HepG2 (cell line): ENCODE measurements at regions not wholly inside any gene's neighbourhood (a gene's known extent, or its start where the extent isn't known, plus 50 kb on each side); places are given as distances from the start of the nearest gene placed in this dataset.

Experiments used
- ATAC-seq: fragments of 200-7000 bp; cut with Tn5 transposase; 3 replicates; pipeline ENCODE4 v1.9.1; 2020; ENCODE audit warnings: mild to moderate bottlenecking, moderate library complexity
- BruUV-seq: library from RNA; stranded (reverse); fragments of 400-500 nt; replicated peaks from 2 replicates; lab custom pipeline; 2021; lab: Mats Ljungman, UMichigan
- CTCF ChIA-PET: fragments of 300-600 bp; formaldehyde crosslinking; extraction: SDS; loops from one replicate; lab custom pipeline; 2021; ENCODE audit warnings: low total read pairs, inconsistent platforms, low intra/inter-chr PET ratio; lab: Yijun Ruan, JAX
- POLR2A ChIA-PET: fragments of 350-600 bp; sonication (Branson Sonifier 250); formaldehyde crosslinking; loops from one replicate; lab custom pipeline; 2020; ENCODE audit warnings: antibody characterized with exemption, inconsistent platforms; lab: Yijun Ruan, JAX
- DNase-seq: peaks from one replicate; pipeline ENCODE4 v3.0.0-alpha.2; 2015; ENCODE audit warnings: low spot score
- FAIRE-seq: peaks from 3 replicates; lab custom pipeline; 2011; peaks lifted over from hg19 to GRCh38; lab: Jason Lieb, UNC
- H2AFZ ChIP-seq: one replicate; pipeline ENCODE4 v1.6.1; 2011; ENCODE audit warnings: low read length, inconsistent platforms
- H3K27ac ChIP-seq: fragments of 300-600 bp; 3 replicates; pipeline ENCODE4 v1.8.0; 2011; ENCODE audit warnings: mixed run types, mild to moderate bottlenecking, mixed read lengths, low read length, inconsistent platforms; ENCODE audit not compliant: insufficient read depth; ENCODE audit errors: extremely low read length
- H3K27me3 ChIP-seq, 2 experiments: fragments of 200-600 bp in 1 of 2; 2 replicates in 1 of 2; 3 replicates in 1 of 2; pipeline versions ENCODE4 v1.6.0 to v1.8.0; 2011; ENCODE audit warnings: low read length in 2 of 2, mild to moderate bottlenecking in 2 of 2, moderate library complexity in 2 of 2, inconsistent platforms in 1 of 2; ENCODE audit not compliant: insufficient read depth in 2 of 2, control insufficient read depth in 1 of 2
- H3K36me3 ChIP-seq, 2 experiments: fragments of 200-600 bp in 1 of 2; replicated peaks in 1 of 2; 2 replicates in 1 of 2; 3 replicates in 1 of 2; pipeline versions ENCODE4 v1.5.1 to v1.8.0; 2011; ENCODE audit warnings: low read length in 2 of 2, inconsistent platforms in 1 of 2; ENCODE audit not compliant: insufficient read depth in 2 of 2, control insufficient read depth in 1 of 2
- H3K4me1 ChIP-seq: 2 replicates; pipeline ENCODE4 v1.5.1; 2012; ENCODE audit warnings: low read length, inconsistent platforms; ENCODE audit not compliant: insufficient read depth
- H3K4me2 ChIP-seq: 2 replicates; pipeline ENCODE4 v1.6.0; 2011; ENCODE audit warnings: low read depth, low read length, inconsistent platforms
- H3K4me3 ChIP-seq, 3 experiments: fragments of 200-600 bp in 1 of 3; sonication (generic), shearing (Covaris generic) in 1 of 3; replicated peaks in 1 of 3; 2 replicates each; pipeline ENCODE4 v1.5.1; 2011 to 2016; ENCODE audit warnings: low read length in 3 of 3, inconsistent platforms in 2 of 3, low read depth in 2 of 3, mild to moderate bottlenecking in 2 of 3, control low read depth in 1 of 3, mixed read lengths in 1 of 3; ENCODE audit not compliant: insufficient read depth in 1 of 3
- H3K79me2 ChIP-seq: one replicate; pipeline ENCODE4 v1.6.1; 2011; ENCODE audit warnings: low read length, inconsistent platforms; ENCODE audit not compliant: insufficient read depth
- H3K9ac ChIP-seq: 2 replicates; pipeline ENCODE4 v1.6.0; 2011; ENCODE audit warnings: mild to moderate bottlenecking, low read depth, low read length, inconsistent platforms; ENCODE audit not compliant: insufficient read depth
- H3K9me3 ChIP-seq: 2 replicates; pipeline ENCODE4 v1.5.1; 2012; ENCODE audit warnings: mild to moderate bottlenecking, low read length
- H4K20me1 ChIP-seq: 2 replicates; pipeline ENCODE4 v1.6.0; 2011; ENCODE audit warnings: inconsistent platforms, mild to moderate bottlenecking, low read length, moderate library complexity; ENCODE audit not compliant: insufficient read depth
- ATF4 ChIP-seq, 2 experiments: fragments of 450-650 bp in 1 of 2; sonication (generic) in 1 of 2; formaldehyde crosslinking; IDR thresholded peaks; 2 replicates each; pipeline versions ENCODE4 v1.5.0 to v1.8.0; 2020 to 2022; ENCODE audit warnings: mild to moderate bottlenecking in 1 of 2, missing genetic modification reagents in 1 of 2
- FLYWCH1 ChIP-seq: sonication (generic); formaldehyde crosslinking; IDR thresholded peaks from 2 replicates; pipeline ENCODE4 v1.8.1; 2023; ENCODE audit warnings: mild to moderate bottlenecking, missing genetic modification reagents
- FOXK2 ChIP-seq: fragments of 450-650 bp; IDR thresholded peaks from 2 replicates; pipeline ENCODE4 v1.6.1; 2016
- PAWR ChIP-seq: sonication (generic); formaldehyde crosslinking; IDR thresholded peaks from 2 replicates; pipeline ENCODE4 v1.4.0; 2020; ENCODE audit warnings: missing genetic modification reagents, mild to moderate bottlenecking, borderline replicate concordance
- SNAPC2 ChIP-seq: sonication (generic); formaldehyde crosslinking; IDR thresholded peaks from 2 replicates; pipeline ENCODE4 v1.8.1; 2022; ENCODE audit warnings: mild to moderate bottlenecking, missing genetic modification reagents
- TBP ChIP-seq: sonication (generic); formaldehyde crosslinking; IDR thresholded peaks from 2 replicates; pipeline ENCODE4 v1.5.0; 2020; ENCODE audit warnings: missing genetic modification reagents
- ZNF891 ChIP-seq: sonication (generic); formaldehyde crosslinking; IDR thresholded peaks from 2 replicates; pipeline ENCODE4 v1.5.0; 2020; ENCODE audit warnings: mild to moderate bottlenecking, missing genetic modification reagents
- ZSCAN9 ChIP-seq: IDR thresholded peaks from 2 replicates; pipeline ENCODE4 v1.6.1; 2016; ENCODE audit warnings: borderline replicate concordance
- WGBS: methylation state at CpG from one replicate; pipeline ENCODE4 v1.1.6; 2017; ENCODE audit warnings: low lambda C conversion rate; 5-methylcytosine and 5-hydroxymethylcytosine counted together
- in situ Hi-C: cut with HindIII; loops from 2 replicates; pipeline ENCODE4 v1.10.0; 2017; ENCODE audit warnings: low pct_unique_long_range_greater_than_20kb; ENCODE audit not compliant: extremely low pct_ligation_motif_present
- intact Hi-C: fragments of 100-400 bp; cut with micrococcal nuclease; formaldehyde crosslinking; loops from one replicate; pipeline ENCODE4 v1.10.0; 2022; ENCODE audit not compliant: unreplicated experiment
- TF ChIP-seq, protein P1 (sequence below): sonication (generic); formaldehyde crosslinking; IDR thresholded peaks from 2 replicates; pipeline ENCODE4 v1.8.1; 2023; ENCODE audit warnings: mild to moderate bottlenecking, missing genetic modification reagents
- TF ChIP-seq, protein P2 (sequence below): sonication (generic); formaldehyde crosslinking; IDR thresholded peaks from 2 replicates; pipeline ENCODE4 v1.4.0; 2020; ENCODE audit warnings: missing genetic modification reagents, borderline replicate concordance
- TF ChIP-seq, protein P3 (sequence below): sonication (generic); formaldehyde crosslinking; IDR thresholded peaks from 2 replicates; pipeline ENCODE4 v1.5.0; 2020; ENCODE audit warnings: mild to moderate bottlenecking, missing genetic modification reagents

GRCh38 chr3:41033956-41034519, 165.3 kb upstream of the CTNNB1 start:
- Histone ChIP-seq H3K27ac (no peak overlapping the region), H3K79me2 (no peaks in the 10 kb centered on the region), H4K20me1 (no peaks in the 10 kb centered on the region), H3K9me3 (no peaks in the 10 kb centered on the region), H3K4me2 (no peak overlapping the region), H2AFZ (no peak overlapping the region), H3K4me1 (peaks cover 8% of the 10 kb centered on the region), H3K36me3 (no peaks in the 10 kb centered on the region), H3K4me3 (no peak overlapping the region), H3K9ac (no peak overlapping the region), H3K27me3 (0 out of 5 replicates have a peak, but pooled peaks cover 0 to 4% of the 10 kb centered on the region in 2 experiments)
- FAIRE-seq (no peak), ATAC-seq (no peak; the same call in 2 of the 3 replicates), DNase-seq (no peak)
- intact Hi-C loops, result no loop called here
- TF ChIP-seq ATF4 (CRISPR knock-in tag; IDR thresholded peaks at IDR 0.05), result no peak
- TF ChIP-seq, protein P1, sequence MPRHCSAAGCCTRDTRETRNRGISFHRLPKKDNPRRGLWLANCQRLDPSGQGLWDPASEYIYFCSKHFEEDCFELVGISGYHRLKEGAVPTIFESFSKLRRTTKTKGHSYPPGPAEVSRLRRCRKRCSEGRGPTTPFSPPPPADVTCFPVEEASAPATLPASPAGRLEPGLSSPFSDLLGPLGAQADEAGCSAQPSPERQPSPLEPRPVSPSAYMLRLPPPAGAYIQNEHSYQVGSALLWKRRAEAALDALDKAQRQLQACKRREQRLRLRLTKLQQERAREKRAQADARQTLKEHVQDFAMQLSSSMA, result no peak
- no peak for TF ChIP-seq TBP
- TF ChIP-seq FLYWCH1 (CRISPR knock-in tag), result no peak
- POLR2A ChIA-PET, result no interaction called here
- no TSS peak for BruUV-seq
- 32% methylated on average over 3 of the region's 3 CpGs for WGBS
- CTCF ChIA-PET, result no interaction called here
- in situ Hi-C loops, result no loop called here

DNA sequence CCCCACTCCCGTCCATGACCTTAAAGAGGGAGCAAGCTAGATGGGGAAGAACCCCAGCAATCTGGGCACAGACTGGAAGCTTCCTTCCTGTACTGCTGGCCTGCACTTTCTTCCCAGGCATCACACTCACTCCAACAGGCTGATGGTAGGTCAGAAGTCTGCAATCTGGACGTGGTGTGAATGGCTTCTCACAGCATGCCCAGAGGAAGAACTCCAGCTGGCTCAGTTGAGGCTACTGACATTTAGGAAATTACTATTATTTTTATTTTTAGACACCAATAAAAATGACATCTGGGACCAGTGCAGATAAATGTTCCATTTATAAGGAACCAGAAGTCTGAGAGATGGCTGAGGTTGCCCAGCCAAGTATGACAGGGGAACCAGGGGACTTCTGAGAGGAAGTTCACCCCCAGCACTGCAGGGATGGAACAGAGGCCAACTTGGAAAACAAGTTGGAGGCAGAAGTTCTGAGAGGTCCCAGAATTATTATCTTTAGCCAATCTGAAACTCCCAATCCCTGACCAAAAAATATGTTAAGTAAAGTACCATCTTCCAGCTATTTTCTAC, 163.8 kb upstream of the CTNNB1 start:
- Histone ChIP-seq H4K20me1 (no peaks in the 10 kb centered on the region), H3K9ac (no peak overlapping the region), H3K27me3 (0 out of 5 replicates have a peak, but pooled peaks cover 0 to 4% of the 10 kb centered on the region in 2 experiments), H3K4me3 (no peak overlapping the region), H3K9me3 (no peaks in the 10 kb centered on the region), H3K4me2 (no peak overlapping the region), H3K4me1 (peaks cover 8% of the 10 kb centered on the region), H3K36me3 (no peaks in the 10 kb centered on the region), H2AFZ (no peak overlapping the region), H3K27ac (no peak overlapping the region), H3K79me2 (no peaks in the 10 kb centered on the region)
- DNase-seq (no peak), ATAC-seq (no peak), FAIRE-seq (no peak)
- in situ Hi-C loops, result no loop called here
- WGBS, result 3% methylated on average over 2 of the region's 2 CpGs
- intact Hi-C loops, result no loop called here
- POLR2A ChIA-PET, result no interaction called here
- CTCF ChIA-PET, result no interaction called here
- BruUV-seq, result no TSS peak
- TF ChIP-seq SNAPC2 (CRISPR knock-in tag) (no peak), ZNF891 (CRISPR knock-in tag) (no peak), ZSCAN9 (CRISPR knock-in tag) (no peak), FOXK2 (no peak), PAWR (CRISPR knock-in tag) (no peak)
- TF ChIP-seq, protein P2, sequence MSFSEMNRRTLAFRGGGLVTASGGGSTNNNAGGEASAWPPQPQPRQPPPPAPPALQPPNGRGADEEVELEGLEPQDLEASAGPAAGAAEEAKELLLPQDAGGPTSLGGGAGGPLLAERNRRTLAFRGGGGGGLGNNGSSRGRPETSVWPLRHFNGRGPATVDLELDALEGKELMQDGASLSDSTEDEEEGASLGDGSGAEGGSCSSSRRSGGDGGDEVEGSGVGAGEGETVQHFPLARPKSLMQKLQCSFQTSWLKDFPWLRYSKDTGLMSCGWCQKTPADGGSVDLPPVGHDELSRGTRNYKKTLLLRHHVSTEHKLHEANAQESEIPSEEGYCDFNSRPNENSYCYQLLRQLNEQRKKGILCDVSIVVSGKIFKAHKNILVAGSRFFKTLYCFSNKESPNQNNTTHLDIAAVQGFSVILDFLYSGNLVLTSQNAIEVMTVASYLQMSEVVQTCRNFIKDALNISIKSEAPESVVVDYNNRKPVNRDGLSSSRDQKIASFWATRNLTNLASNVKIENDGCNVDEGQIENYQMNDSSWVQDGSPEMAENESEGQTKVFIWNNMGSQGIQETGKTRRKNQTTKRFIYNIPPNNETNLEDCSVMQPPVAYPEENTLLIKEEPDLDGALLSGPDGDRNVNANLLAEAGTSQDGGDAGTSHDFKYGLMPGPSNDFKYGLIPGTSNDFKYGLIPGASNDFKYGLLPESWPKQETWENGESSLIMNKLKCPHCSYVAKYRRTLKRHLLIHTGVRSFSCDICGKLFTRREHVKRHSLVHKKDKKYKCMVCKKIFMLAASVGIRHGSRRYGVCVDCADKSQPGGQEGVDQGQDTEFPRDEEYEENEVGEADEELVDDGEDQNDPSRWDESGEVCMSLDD (CRISPR knock-in tag), result no peak
- TF ChIP-seq, protein P3, sequence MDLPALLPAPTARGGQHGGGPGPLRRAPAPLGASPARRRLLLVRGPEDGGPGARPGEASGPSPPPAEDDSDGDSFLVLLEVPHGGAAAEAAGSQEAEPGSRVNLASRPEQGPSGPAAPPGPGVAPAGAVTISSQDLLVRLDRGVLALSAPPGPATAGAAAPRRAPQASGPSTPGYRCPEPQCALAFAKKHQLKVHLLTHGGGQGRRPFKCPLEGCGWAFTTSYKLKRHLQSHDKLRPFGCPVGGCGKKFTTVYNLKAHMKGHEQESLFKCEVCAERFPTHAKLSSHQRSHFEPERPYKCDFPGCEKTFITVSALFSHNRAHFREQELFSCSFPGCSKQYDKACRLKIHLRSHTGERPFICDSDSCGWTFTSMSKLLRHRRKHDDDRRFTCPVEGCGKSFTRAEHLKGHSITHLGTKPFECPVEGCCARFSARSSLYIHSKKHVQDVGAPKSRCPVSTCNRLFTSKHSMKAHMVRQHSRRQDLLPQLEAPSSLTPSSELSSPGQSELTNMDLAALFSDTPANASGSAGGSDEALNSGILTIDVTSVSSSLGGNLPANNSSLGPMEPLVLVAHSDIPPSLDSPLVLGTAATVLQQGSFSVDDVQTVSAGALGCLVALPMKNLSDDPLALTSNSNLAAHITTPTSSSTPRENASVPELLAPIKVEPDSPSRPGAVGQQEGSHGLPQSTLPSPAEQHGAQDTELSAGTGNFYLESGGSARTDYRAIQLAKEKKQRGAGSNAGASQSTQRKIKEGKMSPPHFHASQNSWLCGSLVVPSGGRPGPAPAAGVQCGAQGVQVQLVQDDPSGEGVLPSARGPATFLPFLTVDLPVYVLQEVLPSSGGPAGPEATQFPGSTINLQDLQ (CRISPR knock-in tag), result no peak
